ENCODE measurements at regions not wholly inside any gene's neighbourhood (a gene's known extent, or its start where the extent isn't known, plus 50 kb on each side); places are given as distances from the start of the nearest gene placed in this dataset.
"Not testable (repeated sequence)": the region's sequence is repeated elsewhere in the genome, so short reads cannot be mapped to it uniquely, and the experiment has no call there.

DNA sequence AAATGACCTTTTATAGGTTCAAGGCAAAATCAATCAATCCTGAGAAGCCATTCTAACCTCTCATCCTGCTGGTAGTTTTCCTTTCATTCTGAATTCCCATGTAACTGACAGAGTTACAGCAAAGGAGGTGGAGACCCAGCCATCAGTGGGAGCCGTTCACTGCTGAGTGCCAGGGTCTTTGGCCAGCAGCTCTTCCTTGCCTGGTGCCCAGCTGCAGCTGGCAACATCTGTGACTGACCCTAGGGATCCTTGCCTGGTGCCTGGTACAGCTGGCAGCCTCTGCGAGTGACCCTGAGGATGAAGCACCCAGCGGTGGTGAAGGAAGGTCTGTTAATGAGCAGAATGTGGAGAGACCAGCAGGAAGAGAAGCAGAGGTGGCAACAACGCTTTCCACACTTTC is 314.6 kb downstream of the THBS2 start:
- TF ChIP-seq, protein P1, sequence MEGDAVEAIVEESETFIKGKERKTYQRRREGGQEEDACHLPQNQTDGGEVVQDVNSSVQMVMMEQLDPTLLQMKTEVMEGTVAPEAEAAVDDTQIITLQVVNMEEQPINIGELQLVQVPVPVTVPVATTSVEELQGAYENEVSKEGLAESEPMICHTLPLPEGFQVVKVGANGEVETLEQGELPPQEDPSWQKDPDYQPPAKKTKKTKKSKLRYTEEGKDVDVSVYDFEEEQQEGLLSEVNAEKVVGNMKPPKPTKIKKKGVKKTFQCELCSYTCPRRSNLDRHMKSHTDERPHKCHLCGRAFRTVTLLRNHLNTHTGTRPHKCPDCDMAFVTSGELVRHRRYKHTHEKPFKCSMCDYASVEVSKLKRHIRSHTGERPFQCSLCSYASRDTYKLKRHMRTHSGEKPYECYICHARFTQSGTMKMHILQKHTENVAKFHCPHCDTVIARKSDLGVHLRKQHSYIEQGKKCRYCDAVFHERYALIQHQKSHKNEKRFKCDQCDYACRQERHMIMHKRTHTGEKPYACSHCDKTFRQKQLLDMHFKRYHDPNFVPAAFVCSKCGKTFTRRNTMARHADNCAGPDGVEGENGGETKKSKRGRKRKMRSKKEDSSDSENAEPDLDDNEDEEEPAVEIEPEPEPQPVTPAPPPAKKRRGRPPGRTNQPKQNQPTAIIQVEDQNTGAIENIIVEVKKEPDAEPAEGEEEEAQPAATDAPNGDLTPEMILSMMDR (conservative IDR thresholded peaks at IDR 0.05; ENCODE audit: low read depth), result no peak
- ChIA-PET POLR2A (ENCODE audit: low non-redundant PET) (no interaction called here), CTCF (interaction anchor here (0.7 to 1.0 kb wide), 2 partner anchors 18 to 1186 kb away, joined by 3 read pairs; no protein-coding TSS in a partner anchor)
- no peak for DNase-seq (ENCODE audit: low spot score)
- H3K27ac ChIP-seq, result no peak overlapping the region

DNA sequence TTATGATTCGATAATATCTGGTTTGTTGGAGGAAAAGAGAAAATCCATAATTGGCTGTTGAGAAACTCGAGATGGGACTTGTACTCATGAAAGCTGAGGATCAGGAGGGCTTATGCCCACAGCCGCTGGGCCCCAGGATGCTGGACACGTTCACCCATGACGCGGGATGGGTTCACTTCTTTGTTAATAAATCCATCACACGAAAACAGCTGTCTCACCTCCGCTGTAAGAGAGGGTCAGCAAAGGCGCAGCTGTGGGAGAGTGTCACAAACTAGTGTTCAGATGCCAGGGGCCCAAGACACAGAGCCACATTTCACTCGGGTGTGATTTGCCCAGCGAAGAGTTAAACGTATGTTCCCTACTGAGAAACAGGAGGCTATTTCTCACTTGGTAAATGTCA is 315.1 kb downstream of the THBS2 start:
- POLR2A ChIA-PET (ENCODE audit: low non-redundant PET), result no interaction called here
- CTCF ChIA-PET, result interaction anchor here (0.6 to 1.0 kb wide), 3 partner anchors 9 to 19 kb away, joined by 3 to 4 read pairs (median 3); no protein-coding TSS in a partner anchor
- TF ChIP-seq, protein P1 (conservative IDR thresholded peaks at IDR 0.05; ENCODE audit: low read depth), result no peak
- DNase-seq (ENCODE audit: low spot score), result no peak
- no peak overlapping the region for H3K27ac ChIP-seq

DNA sequence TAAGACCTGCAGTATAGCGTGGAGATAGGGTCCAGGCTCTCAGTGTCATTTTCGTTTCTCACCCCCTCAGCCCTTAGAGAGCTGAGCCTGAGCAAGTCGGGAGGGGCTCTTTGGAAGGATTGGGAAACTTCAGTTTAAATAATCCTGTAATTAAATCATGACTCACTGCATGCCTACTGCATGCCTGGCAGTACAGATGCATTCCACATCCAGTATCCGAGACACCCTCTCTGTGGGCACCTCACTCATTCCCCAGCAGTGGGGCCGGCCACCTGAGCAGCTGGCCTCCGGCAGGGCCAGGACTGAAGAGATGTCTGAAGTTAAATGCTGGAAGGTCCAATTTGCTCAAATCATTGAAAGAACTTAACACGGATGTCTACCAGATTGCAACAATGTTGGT is 316.6 kb downstream of the THBS2 start:
- TF ChIP-seq, protein P1 (conservative IDR thresholded peaks at IDR 0.05; ENCODE audit: low read depth), result no peak
- POLR2A ChIA-PET (ENCODE audit: low non-redundant PET), result no interaction called here
- CTCF ChIA-PET, result interaction anchor here (0.6 kb wide), 2 partner anchors 43 to 571 kb away, joined by 3 read pairs; no protein-coding TSS in a partner anchor
- H3K27ac ChIP-seq, result peak overlapping the region; percentile 51
- DNase-seq (ENCODE audit: low spot score), result peak; percentile 86

DNA sequence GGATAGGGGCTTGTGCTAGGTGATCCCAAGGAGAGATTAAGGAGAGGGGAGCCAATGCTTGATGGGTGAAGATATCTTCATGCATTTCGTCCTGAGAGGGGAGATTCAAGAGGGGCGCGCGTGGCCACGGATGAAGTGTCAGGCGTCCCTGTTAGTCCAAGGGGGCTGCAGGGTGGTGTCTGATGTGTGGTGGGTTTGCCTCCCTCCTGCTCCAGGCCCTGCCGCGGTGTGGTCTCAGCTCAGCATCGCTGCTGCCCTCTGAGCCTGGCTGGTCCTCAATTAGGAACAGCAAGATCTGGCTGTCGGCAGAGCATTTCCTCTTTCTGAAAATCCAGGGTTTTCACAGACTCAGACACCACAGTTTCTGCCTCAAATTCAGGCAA is 318.0 kb downstream of the THBS2 start:
- CTCF ChIA-PET, result no interaction called here
- H3K27ac ChIP-seq, result no peak overlapping the region
- DNase-seq (ENCODE audit: low spot score), result no peak
- TF ChIP-seq, protein P1 (conservative IDR thresholded peaks at IDR 0.05; ENCODE audit: low read depth), result no peak
- POLR2A ChIA-PET (ENCODE audit: low non-redundant PET), result no interaction called here

DNA sequence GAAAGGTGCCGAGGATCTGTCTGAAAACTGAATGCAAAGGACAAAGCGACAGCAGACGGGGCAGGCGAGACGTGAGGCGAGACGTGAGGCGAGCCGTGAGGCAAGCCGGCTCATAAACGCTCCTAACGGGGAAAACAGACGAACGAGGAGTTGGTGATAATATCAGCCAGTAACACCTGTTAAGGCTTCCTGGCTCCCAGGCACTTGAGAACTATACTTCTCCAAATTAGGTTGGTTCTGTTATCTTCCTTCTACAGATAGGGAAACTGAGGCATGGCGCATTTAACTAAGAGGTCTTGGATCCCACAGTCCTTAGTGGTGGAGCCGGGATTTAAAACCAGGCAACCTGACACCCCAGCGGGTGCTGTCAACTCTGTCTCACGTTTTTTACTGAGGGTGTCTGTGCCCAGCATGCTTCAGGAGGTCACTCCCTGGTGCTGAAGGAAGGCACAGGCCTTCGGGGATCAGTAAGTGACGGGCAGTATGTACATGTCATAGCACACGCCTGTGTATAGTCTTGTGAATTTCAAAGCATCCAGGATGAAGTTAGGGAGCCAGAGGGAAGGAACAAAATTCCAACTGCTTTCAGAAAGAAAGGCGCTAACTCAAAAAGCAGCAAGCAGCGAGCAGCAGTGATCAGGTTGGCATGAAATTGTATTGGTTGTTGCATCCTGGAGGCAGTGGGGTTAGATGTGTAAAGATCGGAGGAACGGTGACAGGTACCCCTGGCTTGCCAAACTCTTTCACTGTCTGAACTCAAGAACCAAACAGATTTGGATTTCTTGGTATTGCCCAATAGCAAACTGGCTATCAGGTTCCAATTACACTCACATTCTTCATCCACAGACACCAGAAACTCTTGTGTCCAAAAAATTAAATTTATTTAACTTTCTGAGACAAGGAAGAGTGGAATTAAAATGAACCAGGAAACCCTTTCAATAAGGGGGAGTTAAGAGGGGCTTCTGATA is 318.7 kb downstream of the THBS2 start:
- DNase-seq (ENCODE audit: low spot score), result no peak
- CTCF ChIA-PET, result no interaction called here
- POLR2A ChIA-PET (ENCODE audit: low non-redundant PET), result no interaction called here
- no peak overlapping the region for H3K27ac ChIP-seq
- TF ChIP-seq, protein P1 (conservative IDR thresholded peaks at IDR 0.05; ENCODE audit: low read depth), result no peak

DNA sequence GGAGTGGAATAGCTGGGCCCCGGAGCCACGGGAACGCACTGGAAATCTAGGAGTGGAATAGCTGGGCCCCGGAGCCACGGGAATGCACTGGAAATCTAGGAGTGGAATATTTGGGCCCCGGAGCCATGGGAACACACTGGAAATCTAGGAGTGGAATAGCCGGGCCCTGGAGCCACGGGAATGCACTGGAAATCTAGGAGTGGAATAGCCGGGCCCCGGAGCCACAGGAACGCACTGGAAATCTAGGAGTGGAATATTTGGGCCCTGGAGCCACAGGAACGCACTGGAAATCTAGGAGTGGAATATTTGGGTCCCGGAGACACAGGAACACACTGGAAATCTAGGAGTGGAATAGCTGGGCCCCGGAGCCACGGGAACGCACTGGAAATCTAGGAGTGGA is 321.5 kb downstream of the THBS2 start:
- POLR2A ChIA-PET (ENCODE audit: low non-redundant PET); H3K27ac ChIP-seq: not testable (repeated sequence)

DNA sequence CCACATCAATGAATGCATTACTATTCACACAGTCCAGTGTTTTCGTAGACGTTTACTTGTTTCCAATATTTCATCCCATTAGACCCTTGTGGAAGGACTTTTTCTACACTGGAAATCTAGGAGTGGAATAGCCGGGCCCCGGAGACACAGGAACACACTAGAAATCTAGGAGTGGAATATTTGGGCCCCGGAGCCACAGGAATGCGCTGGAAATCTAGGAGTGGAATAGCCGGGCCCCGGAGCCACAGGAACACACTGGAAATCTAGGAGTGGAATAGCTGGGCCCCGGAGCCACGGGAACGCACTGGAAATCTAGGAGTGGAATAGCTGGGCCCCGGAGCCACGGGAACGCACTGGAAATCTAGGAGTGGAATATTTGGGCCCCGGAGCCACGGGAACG is 322.6 kb downstream of the THBS2 start:
- CTCF ChIA-PET; H3K27ac ChIP-seq; DNase-seq (ENCODE audit: low spot score); POLR2A ChIA-PET (ENCODE audit: low non-redundant PET): not testable (repeated sequence)

More for the DNA sequence above, 321.5 kb downstream of the THBS2 start:
- CTCF ChIA-PET; DNase-seq (ENCODE audit: low spot score): not testable (repeated sequence)
